ENCODE measurements at regions not wholly inside any gene's neighbourhood (a gene's known extent, or its start where the extent isn't known, plus 50 kb on each side); places are given as distances from the start of the nearest gene placed in this dataset.

DNA sequence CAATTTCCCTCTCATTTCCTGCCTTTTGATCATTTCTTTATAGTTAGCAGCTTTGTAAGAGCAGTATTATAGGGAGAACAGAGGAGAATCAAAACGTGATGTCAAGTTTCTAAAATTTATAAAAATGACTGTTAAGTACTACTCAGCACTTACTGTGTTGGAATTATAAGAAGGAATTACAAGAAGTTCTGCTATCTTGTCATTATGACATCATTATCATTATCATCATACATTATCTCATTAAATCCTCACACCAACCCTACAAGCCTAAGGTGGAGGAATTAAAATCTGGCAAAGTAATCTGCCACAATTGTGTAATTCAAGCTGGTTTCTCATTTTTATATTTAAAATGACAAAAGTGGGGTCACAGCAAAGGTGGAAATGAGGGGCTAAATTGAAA is 316.2 kb upstream of the CD180 start:
- no peak for TF ChIP-seq TAF1 (IDR thresholded peaks at IDR 0.05; ENCODE audit: low read depth, low read length)
- no peak for TF ChIP-seq POLR2A (IDR thresholded peaks at IDR 0.05; ENCODE audit: low read depth, low read length)
- TF ChIP-seq POLR2AphosphoS5 (IDR thresholded peaks at IDR 0.05; ENCODE audit: low read depth, low read length), result no peak
- no peak for TF ChIP-seq POU2F2 (IDR thresholded peaks at IDR 0.05; ENCODE audit: low read depth, low read length)
- no peak for TF ChIP-seq SPI1 (IDR thresholded peaks at IDR 0.05; ENCODE audit: low read depth, low read length)
- TF ChIP-seq PAX5 (IDR thresholded peaks at IDR 0.05; ENCODE audit: insufficient read depth, low read length, severe bottlenecking), result no peak
